ENCODE measurements at regions not wholly inside any gene's neighbourhood (a gene's known extent, or its start where the extent isn't known, plus 50 kb on each side); places are given as distances from the start of the nearest gene placed in this dataset.

- DNase-seq: no peak
Measured at GRCh38 chr18:78721238-78721875, 258.3 kb upstream of the SALL3 start.

GRCh38 chr18:78721981-78722380 is 257.6 kb upstream of the SALL3 start:
- no peak for DNase-seq

DNA sequence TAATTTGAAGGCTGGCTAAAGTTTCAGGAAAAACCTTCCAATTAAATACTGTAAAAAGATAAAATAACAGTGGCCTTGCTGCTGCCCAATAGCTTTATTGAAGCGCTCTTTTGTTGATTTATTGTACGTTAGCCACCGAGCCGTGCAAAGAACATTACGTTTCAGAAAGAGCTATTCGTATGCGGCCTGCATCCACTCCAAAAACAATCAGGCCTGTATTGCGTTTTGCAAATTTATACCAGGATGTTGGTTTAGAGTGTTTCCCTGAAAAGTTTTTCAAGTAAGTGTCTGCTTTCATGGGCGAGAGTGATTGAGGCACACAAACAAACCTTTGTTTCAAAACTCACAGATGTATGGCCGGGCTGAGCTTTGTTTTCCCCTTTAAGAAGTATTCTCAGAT is 257.2 kb upstream of the SALL3 start:
- DNase-seq: no peak

DNA sequence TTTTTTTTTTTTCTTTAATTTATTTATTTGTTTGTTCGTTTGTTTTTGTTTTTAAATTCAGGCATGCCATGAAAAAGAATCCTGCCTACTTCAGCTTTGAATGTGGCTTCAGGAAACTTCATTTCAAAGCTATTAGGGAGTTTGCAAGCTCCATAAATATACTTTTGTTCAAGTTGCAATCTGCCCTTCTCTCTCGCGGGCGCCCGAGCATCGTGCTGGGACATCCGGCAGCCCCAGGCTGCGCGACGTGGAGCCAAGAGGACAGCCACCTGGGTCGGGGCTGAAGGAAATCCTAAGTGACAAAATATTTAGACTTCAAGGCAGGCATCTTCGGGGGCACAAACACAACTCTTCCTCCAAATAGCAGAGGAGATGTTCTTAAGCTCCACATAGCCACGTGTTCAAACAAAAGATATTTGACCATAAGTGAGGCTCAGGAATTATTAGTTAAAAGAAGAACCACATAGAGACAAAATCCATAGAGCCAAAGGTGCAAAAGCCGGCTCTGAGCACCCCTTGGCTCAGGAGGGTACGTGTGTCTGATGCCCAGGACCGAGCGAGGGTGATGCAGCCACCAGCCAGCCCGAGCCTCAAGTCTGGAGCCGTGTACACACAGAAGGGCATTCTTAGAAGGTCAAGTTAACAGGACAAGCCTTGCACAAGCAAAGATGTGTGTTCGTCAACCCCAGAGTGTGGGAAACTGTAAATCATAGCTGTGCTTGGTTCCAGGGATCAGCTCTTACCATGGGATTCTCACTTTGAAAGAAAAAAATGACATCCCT is 256.5 kb upstream of the SALL3 start:
- no peak for DNase-seq

GRCh38 chr18:78724214-78724914 is 255.3 kb upstream of the SALL3 start:
- DNase-seq: no peak

DNA sequence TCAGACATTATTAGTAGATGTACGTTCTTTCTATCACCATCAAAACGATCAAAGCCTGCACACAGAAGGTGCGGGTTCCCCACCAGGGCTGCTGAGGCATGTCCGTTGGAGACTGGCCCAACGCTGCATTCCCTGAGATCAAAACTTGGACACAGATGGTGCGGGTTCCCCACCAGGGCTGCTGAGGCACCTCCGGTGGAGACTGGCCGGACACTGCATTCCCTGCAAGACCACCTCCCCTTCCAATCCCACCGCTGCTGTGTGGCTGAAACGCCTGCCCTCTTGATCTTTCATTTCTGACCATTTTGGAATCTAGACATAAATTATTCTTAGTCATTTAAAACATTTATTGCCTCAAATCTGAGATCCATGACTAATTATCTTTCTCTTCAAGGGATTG is 254.2 kb upstream of the SALL3 start:
- DNase-seq: no peak

GRCh38 chr18:78726326-78727056 is 253.1 kb upstream of the SALL3 start:
- DNase-seq: no peak

- no peak for DNase-seq
Measured at GRCh38 chr18:78727057-78727739, 252.4 kb upstream of the SALL3 start.

DNA sequence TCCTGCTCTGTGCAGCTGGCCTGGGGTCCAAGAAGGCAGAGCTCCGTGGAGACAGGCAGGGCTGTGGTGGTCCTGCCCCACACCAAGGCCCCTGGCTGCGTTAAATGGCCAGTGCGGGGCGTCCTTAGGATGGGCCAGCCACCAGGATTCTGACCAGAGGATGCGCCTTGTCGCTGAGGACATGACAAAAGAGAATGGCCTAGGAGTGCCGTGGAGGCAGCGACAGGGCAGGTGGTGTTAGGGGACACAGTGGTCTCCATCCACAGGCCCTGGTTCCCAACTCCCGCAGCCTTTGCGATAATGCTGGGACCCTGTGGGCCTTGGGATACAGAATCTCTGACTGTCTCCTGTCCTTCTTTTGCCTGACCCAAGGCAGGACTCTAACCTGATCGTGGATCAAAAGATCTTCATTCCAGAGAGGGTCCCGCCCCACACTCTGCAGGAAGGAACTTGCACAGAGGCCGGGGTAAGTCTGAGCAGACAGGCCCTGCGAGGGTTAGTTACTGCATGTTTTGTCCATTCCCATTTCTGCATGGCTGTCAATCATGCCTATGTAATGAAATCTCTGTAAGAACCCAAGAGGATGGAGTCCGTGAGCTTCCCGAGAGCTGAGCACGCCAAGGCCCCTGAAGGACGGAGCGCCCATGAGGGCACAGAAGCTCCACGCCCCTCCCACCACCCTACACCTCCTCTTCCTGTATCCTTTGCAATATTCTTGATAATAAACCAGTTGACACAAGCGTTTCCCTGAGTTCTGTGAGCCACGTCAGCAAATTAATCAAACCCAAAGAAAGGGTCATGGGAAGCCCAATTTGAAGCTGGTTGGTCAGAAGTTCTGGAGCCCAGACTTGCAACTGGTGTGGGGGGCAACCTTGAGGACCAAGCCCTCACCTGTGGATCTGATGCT is 251.5 kb upstream of the SALL3 start:
- DNase-seq: no peak

DNA sequence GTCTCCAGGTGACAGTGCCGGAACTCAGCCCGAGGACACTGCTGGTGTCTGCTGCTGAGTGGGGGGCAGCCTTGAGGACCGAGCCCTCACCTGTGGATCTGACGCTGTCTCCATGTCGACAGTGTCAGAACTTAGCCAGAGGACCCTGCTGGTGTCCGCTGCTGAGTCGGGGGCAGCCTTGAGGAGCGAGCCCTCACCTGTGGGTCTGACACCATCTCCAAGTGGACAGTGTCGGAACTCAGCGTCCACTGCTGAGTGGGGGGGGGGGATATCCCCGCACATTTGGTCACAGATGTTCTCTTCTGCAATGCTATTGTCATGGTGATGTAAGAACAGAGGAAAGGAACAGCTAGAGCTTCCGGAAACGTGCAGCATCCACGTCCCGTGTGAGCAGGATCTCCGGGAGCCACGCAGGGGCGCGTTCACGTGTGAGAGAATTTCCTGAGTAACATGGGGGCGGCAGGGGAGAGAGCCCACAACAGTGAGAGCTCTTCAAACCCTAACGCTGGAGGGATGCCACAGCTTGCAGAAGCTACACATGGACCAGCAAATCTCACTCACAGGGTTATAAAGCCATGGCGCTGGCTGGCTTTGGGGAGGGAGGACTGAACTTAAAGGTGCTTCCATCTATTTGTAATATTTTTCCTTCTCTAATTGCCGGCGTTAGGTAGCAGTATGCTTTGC is 250.7 kb upstream of the SALL3 start:
- no peak for DNase-seq

DNA sequence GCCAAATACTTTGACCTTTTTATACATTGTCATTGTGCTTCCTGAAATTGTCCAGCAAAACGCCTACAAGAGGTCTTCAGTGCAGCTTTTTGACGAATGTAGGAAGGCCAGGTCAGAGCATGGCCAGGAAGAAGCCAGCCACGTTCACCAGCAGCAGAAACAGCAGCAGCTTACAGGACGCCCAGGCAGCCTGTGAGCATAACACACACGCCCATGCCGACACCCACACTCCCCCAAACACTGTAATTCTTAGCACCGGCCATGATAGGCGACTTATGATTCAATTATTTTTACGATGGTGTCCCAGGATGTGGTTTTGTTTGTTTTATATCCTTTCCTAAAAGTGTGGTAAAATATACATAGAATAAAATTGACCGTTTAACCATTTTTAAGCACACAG is 249.1 kb upstream of the SALL3 start:
- no peak for DNase-seq

DNA sequence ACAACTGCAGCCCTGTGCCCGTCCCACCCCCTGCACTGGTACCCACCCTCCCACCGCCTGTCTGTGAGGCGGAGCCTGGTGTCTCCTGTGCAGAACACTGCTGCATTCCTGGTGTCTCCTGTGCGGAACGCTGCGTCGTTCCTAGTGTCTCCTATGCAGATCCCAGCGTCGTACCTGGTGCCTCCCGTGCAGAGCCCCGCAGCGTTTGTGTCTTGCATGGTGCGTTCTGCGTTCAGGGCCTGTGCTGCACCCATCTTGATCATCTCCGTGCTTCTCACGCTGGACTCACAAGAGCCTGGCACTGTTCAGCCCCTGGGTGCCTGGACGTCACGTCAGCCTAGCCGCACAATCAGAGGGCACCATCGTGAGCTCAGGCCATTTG is 248.6 kb upstream of the SALL3 start:
- no peak for DNase-seq

DNA sequence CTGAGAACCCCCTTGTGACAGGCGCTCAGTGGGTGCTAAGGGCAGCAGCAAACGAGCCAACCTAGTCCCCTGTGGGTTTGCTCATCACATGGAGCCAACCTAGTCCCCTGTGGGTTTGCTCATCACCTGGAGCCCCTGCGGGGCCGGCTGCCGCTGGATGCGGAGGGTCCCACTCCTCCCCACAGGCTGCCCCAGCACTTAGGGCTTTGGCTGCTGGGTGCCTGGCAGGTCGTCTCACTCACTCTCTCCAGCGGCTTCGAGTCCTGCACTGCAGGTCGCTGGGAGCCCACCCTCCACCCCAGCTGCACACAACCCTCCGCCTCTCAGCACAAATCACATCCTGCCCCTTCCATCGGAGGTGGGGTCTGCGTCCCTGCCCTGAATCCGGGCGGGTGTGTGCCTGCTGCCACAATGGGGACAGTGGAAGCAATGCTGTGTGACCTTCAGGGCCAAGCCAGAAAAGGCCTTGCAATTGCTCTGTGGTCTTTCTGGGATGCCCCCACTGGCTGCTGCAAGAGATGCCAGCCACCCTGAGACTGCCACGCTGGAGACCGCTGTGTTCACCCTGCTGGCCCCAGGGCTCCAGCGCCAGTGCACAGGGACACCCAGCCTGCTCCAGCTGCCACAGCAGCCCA is 248.1 kb upstream of the SALL3 start:
- no peak for DNase-seq

DNA sequence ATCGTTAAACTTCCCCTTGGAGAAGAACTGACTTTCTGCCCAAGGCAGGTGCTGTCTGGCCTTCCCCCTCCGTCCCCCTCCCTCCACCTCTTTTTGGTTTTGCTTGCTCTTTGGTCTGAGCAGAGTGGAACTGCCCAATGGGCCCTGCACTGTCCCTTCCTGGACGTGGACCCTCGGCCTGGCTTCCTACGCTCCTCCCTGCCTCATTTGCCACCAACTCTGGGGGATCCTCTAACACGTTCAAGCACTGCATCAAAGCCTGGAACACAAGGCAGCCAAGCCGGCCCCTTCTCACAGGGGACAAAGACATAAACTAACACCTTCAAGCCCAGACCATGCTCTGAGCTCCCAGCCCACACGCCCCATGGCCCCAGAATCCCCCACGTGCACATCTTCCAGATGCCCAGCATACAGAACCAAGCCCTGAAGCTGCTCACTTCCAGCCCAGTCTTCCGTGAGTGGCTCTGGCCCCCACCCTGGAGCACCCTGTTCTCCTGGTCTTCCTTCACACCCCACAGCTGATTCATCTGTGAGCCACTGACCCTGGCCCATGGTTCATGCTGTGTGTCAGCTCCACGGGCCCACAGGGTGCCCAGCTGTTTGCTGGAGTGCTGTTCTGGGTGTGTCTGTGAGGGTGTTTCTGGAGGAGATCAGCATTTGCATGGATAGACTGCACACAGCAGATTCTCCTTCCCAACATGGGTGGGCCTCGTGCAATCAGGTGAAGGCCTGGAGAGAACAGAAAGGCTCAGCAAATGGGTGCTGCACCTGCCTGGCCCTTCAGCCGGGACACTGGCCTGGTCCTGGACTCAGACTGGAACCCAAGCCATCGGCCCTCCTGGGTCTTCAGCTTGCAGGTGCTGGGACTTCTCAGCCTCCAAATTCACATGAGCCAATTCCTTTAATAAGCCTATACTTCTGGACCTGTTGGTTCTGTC is 247.1 kb upstream of the SALL3 start:
- no peak for DNase-seq

- DNase-seq: no peak
Measured at GRCh38 chr18:78733762-78734613, 245.6 kb upstream of the SALL3 start.

- no peak for DNase-seq
Measured at GRCh38 chr18:78734614-78734945, 245.0 kb upstream of the SALL3 start.

DNA sequence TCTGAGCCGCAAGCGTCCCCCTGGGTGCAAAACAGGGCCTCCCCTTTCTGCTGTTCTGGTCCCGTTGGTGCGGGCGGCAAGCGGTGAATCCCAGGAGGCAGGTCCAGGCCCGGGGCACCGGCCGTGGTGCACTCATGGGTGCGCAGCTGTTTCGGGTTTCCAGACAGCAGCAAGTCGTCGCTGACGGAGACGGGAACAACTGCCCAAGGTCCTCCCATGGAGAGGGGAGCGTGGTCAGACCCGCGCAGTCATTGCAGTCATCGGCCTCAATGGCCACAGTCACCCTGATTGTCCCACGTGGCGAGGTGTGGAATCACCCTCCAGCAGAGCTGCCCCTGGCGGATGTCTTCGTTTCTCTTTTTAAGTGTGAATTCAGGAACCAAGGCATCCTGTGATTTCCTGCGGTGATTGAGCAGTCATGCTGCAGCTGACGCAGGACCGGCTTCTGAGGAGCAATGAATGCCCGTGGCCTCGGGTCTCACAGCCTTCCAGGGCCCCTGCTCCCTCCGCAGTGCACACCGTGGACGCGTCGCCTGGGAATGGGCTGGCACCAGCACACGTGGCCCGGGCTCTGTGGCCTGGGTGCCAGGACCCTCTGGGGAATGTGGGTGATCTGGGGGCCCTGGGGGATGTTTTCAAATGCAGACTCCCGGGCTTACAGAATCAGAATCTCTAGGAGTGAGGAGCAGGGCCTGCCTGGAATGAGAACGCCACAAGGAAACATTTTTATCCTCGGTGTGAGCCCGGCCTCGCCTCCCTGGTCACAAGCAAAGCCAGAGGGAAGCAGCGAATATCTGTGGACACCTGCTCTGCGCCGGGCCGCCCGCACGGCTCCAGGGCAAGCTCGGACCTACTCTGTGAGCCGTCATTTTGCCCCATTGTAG is 244.2 kb upstream of the SALL3 start:
- DNase-seq: no peak
